ENCODE measurements at regions not wholly inside any gene's neighbourhood (a gene's known extent, or its start where the extent isn't known, plus 50 kb on each side); places are given as distances from the start of the nearest gene placed in this dataset.

- Histone ChIP-seq H3K4me2 (ENCODE audit: low read depth, low read length, poor library complexity, severe bottlenecking) (no peak overlapping the region), H3K79me2 (ENCODE audit: insufficient read depth, low read length) (no peaks in the 10 kb centered on the region), H3K9ac (ENCODE audit: low read length) (no peak overlapping the region), H2AFZ (ENCODE audit: low read depth, low read length, severe bottlenecking) (no peak overlapping the region), H3K36me3 (ENCODE audit: low read length) (no peaks in the 10 kb centered on the region), H3F3A (ENCODE audit: insufficient read depth) (no peaks in the 10 kb centered on the region), H4K20me1 (ENCODE audit: low read depth, low read length) (no peaks in the 10 kb centered on the region), H3K27ac (ENCODE audit: low read depth, low read length) (no peak overlapping the region), H3K27me3 (ENCODE audit: low read length) (no peaks in the 10 kb centered on the region), H3K4me3 (ENCODE audit: insufficient read depth, low read length, poor library complexity, severe bottlenecking) (no peak overlapping the region), H3K9me3 (ENCODE audit: insufficient read depth, low read length) (no peaks in the 10 kb centered on the region), H3K9me2 (replicated peaks; ENCODE audit: insufficient read depth, low read length) (no peaks in the 10 kb centered on the region)
- TF ChIP-seq CTCF (IDR thresholded peaks at IDR 0.05; ENCODE audit: insufficient read depth, low read length, poor library complexity, severe bottlenecking) (no peak), EZH2phosphoT487 (conservative IDR thresholded peaks at IDR 0.05; ENCODE audit: low read length) (no peak)
Observed at GRCh38 chr18:57928466-57928865, 115.6 kb upstream of the NEDD4L start.

GRCh38 chr18:57927511-57927910 lies 116.5 kb upstream of the NEDD4L start:
- H4K20me1 ChIP-seq (ENCODE audit: low read depth, low read length) = no peaks in the 10 kb centered on the region
- no peaks in the 10 kb centered on the region for H3K36me3 ChIP-seq (ENCODE audit: low read length)
- H3K9me2 ChIP-seq (replicated peaks; ENCODE audit: insufficient read depth, low read length) = no peaks in the 10 kb centered on the region
- H3K4me3 ChIP-seq (ENCODE audit: insufficient read depth, low read length, poor library complexity, severe bottlenecking) = no peak overlapping the region
- H2AFZ ChIP-seq (ENCODE audit: low read depth, low read length, severe bottlenecking) = no peak overlapping the region
- H3K27ac ChIP-seq (ENCODE audit: low read depth, low read length) = no peak overlapping the region
- no peak for TF ChIP-seq EZH2phosphoT487 (conservative IDR thresholded peaks at IDR 0.05; ENCODE audit: low read length)
- TF ChIP-seq CTCF (IDR thresholded peaks at IDR 0.05; ENCODE audit: insufficient read depth, low read length, poor library complexity, severe bottlenecking) = no peak
- H3F3A ChIP-seq (ENCODE audit: insufficient read depth) = no peaks in the 10 kb centered on the region
- H3K4me2 ChIP-seq (ENCODE audit: low read depth, low read length, poor library complexity, severe bottlenecking) = no peak overlapping the region
- no peaks in the 10 kb centered on the region for H3K9me3 ChIP-seq (ENCODE audit: insufficient read depth, low read length)
- H3K79me2 ChIP-seq (ENCODE audit: insufficient read depth, low read length) = no peaks in the 10 kb centered on the region
- H3K9ac ChIP-seq (ENCODE audit: low read length) = no peak overlapping the region
- H3K27me3 ChIP-seq (ENCODE audit: low read length) = no peaks in the 10 kb centered on the region

- H3K79me2 ChIP-seq (ENCODE audit: insufficient read depth, low read length) = no peaks in the 10 kb centered on the region
- H3F3A ChIP-seq (ENCODE audit: insufficient read depth) = no peaks in the 10 kb centered on the region
- no peaks in the 10 kb centered on the region for H3K36me3 ChIP-seq (ENCODE audit: low read length)
- no peaks in the 10 kb centered on the region for H3K9me2 ChIP-seq (replicated peaks; ENCODE audit: insufficient read depth, low read length)
- no peak overlapping the region for H2AFZ ChIP-seq (ENCODE audit: low read depth, low read length, severe bottlenecking)
- no peaks in the 10 kb centered on the region for H4K20me1 ChIP-seq (ENCODE audit: low read depth, low read length)
- no peak overlapping the region for H3K9ac ChIP-seq (ENCODE audit: low read length)
- H3K4me3 ChIP-seq (ENCODE audit: insufficient read depth, low read length, poor library complexity, severe bottlenecking) = no peak overlapping the region
- no peak overlapping the region for H3K27ac ChIP-seq (ENCODE audit: low read depth, low read length)
- H3K27me3 ChIP-seq (ENCODE audit: low read length) = no peaks in the 10 kb centered on the region
- no peaks in the 10 kb centered on the region for H3K9me3 ChIP-seq (ENCODE audit: insufficient read depth, low read length)
- H3K4me2 ChIP-seq (ENCODE audit: low read depth, low read length, poor library complexity, severe bottlenecking) = no peak overlapping the region
- TF ChIP-seq CTCF (IDR thresholded peaks at IDR 0.05; ENCODE audit: insufficient read depth, low read length, poor library complexity, severe bottlenecking) (no peak), EZH2phosphoT487 (conservative IDR thresholded peaks at IDR 0.05; ENCODE audit: low read length) (no peak)
Observed at GRCh38 chr18:57925706-57926105, 118.3 kb upstream of the NEDD4L start.
